ENCODE measurements at regions not wholly inside any gene's neighbourhood (a gene's known extent, or its start where the extent isn't known, plus 50 kb on each side); places are given as distances from the start of the nearest gene placed in this dataset.

DNA sequence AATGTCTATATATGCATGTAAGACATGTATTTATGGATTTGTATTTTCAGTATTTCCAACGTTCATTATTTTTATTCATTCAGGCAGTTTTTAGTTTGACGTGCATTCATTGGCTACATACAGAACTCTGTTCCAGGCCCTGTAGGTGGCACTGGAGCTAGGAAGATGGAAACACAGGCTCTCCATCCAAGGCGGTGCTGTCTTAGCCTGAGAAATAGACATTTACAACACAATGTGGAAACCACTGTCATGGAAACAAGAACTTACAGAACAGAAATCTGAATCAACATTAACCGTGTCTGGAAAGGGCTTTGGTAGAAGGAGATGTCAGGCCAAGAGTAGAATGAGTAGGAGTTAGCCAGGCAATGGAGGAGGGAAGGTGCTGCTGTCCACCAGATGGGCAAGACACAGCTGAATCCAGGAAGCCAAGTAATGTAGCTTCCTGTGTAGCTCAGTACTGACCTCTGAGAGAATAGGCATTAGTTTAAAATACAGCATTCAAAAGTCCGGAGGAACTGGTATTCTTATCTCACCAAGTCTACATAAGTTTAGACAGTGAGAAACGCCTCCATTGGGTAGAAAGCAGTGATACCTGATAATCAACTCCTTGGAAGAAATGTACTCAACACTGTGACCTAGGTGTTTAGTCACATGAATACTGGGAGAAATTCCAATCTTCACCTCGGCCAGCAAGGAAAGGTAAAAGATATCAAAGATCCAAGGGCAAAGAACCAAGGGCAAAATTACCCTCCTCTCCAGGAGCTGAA, 388.6 kb upstream of the CDH6 start:
- ATAC-seq (no peak), DNase-seq (no peak)
- intact Hi-C loops (cut with DNase I): no loop called here
- 43 to 47% methylated on average over 7 of the region's 7 CpGs for WGBS, 2 donors
- no peaks in the 10 kb centered on the region for H3K27me3 ChIP-seq
- no peaks in the 10 kb centered on the region for H3K36me3 ChIP-seq (replicated peaks in 1 of 2; ENCODE audit: insufficient read depth in 1 of 2, low read depth in 2 of 2)
- H3K9me3 ChIP-seq: peaks cover 0 to 2% (median 0%) of the 10 kb centered on the region in 3 donors
- H3K27ac ChIP-seq: no peak overlapping the region
- no peaks in the 10 kb centered on the region for H3K4me1 ChIP-seq
- TF ChIP-seq POLR2A (IDR thresholded peaks at IDR 0.05): no peak
- TF ChIP-seq, protein P1, sequence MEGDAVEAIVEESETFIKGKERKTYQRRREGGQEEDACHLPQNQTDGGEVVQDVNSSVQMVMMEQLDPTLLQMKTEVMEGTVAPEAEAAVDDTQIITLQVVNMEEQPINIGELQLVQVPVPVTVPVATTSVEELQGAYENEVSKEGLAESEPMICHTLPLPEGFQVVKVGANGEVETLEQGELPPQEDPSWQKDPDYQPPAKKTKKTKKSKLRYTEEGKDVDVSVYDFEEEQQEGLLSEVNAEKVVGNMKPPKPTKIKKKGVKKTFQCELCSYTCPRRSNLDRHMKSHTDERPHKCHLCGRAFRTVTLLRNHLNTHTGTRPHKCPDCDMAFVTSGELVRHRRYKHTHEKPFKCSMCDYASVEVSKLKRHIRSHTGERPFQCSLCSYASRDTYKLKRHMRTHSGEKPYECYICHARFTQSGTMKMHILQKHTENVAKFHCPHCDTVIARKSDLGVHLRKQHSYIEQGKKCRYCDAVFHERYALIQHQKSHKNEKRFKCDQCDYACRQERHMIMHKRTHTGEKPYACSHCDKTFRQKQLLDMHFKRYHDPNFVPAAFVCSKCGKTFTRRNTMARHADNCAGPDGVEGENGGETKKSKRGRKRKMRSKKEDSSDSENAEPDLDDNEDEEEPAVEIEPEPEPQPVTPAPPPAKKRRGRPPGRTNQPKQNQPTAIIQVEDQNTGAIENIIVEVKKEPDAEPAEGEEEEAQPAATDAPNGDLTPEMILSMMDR (IDR thresholded peaks at IDR 0.05): no peak
- H3K4me3 ChIP-seq: no peak overlapping the region

DNA sequence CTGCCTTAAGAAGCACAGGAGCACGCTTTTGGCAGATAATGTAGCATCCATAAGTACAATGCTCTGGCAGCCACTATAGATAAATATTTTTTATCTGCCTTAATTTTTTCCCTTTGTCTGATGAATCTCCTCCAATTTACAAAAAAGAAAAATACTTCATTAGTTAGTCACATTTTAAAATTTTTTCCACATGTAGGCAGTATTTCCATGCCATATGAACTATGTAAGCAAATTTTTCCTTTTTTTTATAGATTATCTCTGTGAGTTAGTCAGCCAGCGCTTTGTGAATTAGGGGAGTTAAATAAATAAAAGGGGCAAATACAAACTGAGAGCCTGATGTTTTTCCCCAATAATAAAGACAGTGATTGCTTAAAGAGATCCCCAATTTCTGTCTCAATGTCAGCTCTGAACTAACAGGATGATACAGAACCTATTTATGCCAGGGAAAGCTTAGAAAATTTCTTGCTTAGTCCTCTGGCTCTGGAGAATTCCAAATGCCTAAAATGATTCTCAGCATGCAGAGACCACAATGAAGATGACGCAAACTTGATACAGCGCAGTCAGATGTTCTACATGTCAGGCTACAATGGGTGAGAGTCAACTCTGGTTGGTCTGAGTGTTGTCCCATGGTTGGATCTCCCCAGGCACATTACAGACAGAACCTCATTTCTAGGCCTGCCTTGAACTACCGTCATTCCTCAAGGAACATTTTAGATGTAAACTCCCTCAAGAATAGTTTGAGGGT, 390.4 kb upstream of the CDH6 start:
- intact Hi-C loops (cut with DNase I): no loop called here
- 63 to 72% methylated on average over 5 of the region's 5 CpGs for WGBS, 2 donors
- H3K4me1 ChIP-seq: no peaks in the 10 kb centered on the region
- TF ChIP-seq POLR2A (IDR thresholded peaks at IDR 0.05): no peak
- TF ChIP-seq, protein P1 (IDR thresholded peaks at IDR 0.05): no peak
- no peak overlapping the region for H3K4me3 ChIP-seq
- H3K27ac ChIP-seq: no peak overlapping the region
- no peaks in the 10 kb centered on the region for H3K36me3 ChIP-seq (replicated peaks in 1 of 2; ENCODE audit: insufficient read depth in 1 of 2, low read depth in 2 of 2)
- peaks cover 0 to 2% (median 0%) of the 10 kb centered on the region in 3 donors for H3K9me3 ChIP-seq
- no peaks in the 10 kb centered on the region for H3K27me3 ChIP-seq
- DNase-seq (no peak), ATAC-seq (no peak)

DNA sequence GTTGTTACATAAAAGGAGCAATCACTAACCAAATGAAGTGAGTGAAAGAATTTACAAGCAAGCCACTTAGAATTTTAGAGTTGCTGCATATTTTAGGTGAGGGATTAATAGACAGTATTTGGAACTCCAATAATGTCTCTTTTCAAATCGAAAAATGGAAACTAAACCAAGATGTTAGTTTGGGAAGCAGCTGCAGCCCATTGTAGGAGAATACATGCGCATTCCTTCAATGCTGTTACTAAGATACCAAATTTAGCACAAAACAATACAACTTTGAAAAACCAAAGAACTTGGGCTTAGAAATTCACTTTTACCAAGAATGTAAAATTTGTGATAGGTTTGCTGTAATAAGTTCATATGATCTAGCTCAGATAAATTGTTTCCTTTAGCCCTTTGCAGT, 411.8 kb upstream of the CDH6 start:
- intact Hi-C loops (cut with DNase I): no loop called here
- Histone ChIP-seq H3K9me3 (no peaks in the 10 kb centered on the region), H3K4me3 (no peak overlapping the region), H3K27ac (no peak overlapping the region), H3K27me3 (no peaks in the 10 kb centered on the region), H3K36me3 (replicated peaks in 1 of 2; ENCODE audit: insufficient read depth in 1 of 2, low read depth in 2 of 2) (no peaks in the 10 kb centered on the region), H3K4me1 (no peaks in the 10 kb centered on the region)
- no peak for DNase-seq
- no peak for TF ChIP-seq POLR2A (IDR thresholded peaks at IDR 0.05)
- TF ChIP-seq, protein P1 (IDR thresholded peaks at IDR 0.05): no peak
- WGBS, 2 donors: 58 to 65% methylated on average over 2 of the region's 2 CpGs
- no peak for ATAC-seq

DNA sequence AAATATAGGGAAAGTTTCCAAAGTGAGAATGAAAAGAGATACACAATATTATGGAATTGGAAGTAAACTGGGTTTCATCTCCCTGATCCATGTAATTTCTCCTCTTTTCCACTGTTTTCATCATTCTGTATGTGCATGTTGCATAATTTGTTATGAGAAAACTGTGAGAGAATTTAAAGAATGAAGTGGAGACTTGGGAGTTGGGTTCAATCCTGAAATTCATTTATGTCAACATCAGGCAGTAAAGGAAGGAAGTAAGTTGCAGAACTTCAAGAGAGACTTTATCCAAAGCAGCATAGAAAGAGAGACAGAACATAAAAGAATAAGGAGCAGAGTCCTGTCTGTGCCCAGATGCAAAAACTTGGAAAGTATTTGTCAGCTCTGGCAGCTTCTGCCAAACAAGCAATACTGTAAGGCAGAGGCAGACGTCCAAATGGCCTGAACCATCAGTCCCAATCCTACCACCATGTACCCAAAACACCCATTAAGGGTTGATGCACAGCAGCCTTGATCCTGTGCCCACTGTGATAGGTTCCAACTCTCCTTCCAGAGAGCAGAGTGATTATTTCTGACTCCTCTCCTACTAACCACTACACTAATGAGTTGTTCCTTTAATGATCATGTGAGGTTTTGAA, 425.3 kb upstream of the CDH6 start:
- intact Hi-C loops (cut with DNase I): no loop called here
- Histone ChIP-seq H3K9me3 (no peaks in the 10 kb centered on the region), H3K4me3 (no peak overlapping the region), H3K4me1 (no peaks in the 10 kb centered on the region), H3K27ac (no peak overlapping the region), H3K27me3 (no peaks in the 10 kb centered on the region), H3K36me3 (replicated peaks in 1 of 2; ENCODE audit: insufficient read depth in 1 of 2, low read depth in 2 of 2) (no peaks in the 10 kb centered on the region)
- TF ChIP-seq, protein P1 (IDR thresholded peaks at IDR 0.05): no peak
- no peak for TF ChIP-seq POLR2A (IDR thresholded peaks at IDR 0.05)
- WGBS, 2 donors: 20 to 25% methylated on average over 1 of the region's 1 CpG
- ATAC-seq (no peak), DNase-seq (no peak)

Data from body of pancreas (tissue), 4 donors.